ENCODE measurements at regions not wholly inside any gene's neighbourhood (a gene's known extent, or its start where the extent isn't known, plus 50 kb on each side); places are given as distances from the start of the nearest gene placed in this dataset.

DNA sequence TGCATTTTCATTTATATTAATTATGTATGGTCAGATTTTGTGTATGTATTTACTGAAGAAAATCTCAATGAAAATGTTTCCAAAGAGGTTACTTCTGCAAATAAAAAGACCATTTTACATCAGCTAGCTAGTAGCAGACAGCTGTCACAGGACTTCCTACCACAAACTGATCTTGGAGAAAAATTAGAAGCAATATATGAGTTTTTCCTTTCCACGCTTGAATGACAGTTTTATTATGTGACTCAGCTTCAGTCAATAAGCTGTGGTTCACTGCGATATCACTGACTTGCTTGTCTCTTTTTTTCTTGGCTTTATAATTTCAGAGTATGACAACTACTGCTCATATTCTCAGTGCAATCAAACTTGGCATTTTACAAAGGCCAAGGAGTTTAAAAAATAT lies 787.4 kb upstream of the GALNTL6 start:
- Histone ChIP-seq H3K4me3 (ENCODE audit: low read depth, low read length) (no peak overlapping the region), H3K36me3 (no peaks in the 10 kb centered on the region), H3K4me1 (no peaks in the 10 kb centered on the region), H3K9me3 (no peaks in the 10 kb centered on the region), H3K27me3 (no peaks in the 10 kb centered on the region)
- TF ChIP-seq, protein P1, sequence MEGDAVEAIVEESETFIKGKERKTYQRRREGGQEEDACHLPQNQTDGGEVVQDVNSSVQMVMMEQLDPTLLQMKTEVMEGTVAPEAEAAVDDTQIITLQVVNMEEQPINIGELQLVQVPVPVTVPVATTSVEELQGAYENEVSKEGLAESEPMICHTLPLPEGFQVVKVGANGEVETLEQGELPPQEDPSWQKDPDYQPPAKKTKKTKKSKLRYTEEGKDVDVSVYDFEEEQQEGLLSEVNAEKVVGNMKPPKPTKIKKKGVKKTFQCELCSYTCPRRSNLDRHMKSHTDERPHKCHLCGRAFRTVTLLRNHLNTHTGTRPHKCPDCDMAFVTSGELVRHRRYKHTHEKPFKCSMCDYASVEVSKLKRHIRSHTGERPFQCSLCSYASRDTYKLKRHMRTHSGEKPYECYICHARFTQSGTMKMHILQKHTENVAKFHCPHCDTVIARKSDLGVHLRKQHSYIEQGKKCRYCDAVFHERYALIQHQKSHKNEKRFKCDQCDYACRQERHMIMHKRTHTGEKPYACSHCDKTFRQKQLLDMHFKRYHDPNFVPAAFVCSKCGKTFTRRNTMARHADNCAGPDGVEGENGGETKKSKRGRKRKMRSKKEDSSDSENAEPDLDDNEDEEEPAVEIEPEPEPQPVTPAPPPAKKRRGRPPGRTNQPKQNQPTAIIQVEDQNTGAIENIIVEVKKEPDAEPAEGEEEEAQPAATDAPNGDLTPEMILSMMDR (IDR thresholded peaks at IDR 0.05; ENCODE audit: low read depth, low read length): no peak
- DNase-seq: no peak

GRCh38 chr4:171025343-171025742 lies 787.9 kb upstream of the GALNTL6 start:
- Histone ChIP-seq H3K27me3 (no peaks in the 10 kb centered on the region), H3K9me3 (no peaks in the 10 kb centered on the region), H3K4me3 (ENCODE audit: low read depth, low read length) (no peak overlapping the region), H3K36me3 (no peaks in the 10 kb centered on the region), H3K4me1 (no peaks in the 10 kb centered on the region)
- no peak for DNase-seq
- TF ChIP-seq, protein P1 (IDR thresholded peaks at IDR 0.05; ENCODE audit: low read depth, low read length): no peak

- H3K27me3 ChIP-seq: no peaks in the 10 kb centered on the region
- H3K4me3 ChIP-seq (ENCODE audit: low read depth, low read length): no peak overlapping the region
- TF ChIP-seq, protein P1 (IDR thresholded peaks at IDR 0.05; ENCODE audit: low read depth, low read length): no peak
- no peaks in the 10 kb centered on the region for H3K36me3 ChIP-seq
- DNase-seq: no peak
- H3K4me1 ChIP-seq: no peaks in the 10 kb centered on the region
- no peaks in the 10 kb centered on the region for H3K9me3 ChIP-seq
Observed at GRCh38 chr4:171024720-171025303, 788.4 kb upstream of the GALNTL6 start.

- DNase-seq: no peak
- Histone ChIP-seq H3K9me3 (no peaks in the 10 kb centered on the region), H3K27me3 (no peaks in the 10 kb centered on the region), H3K36me3 (no peaks in the 10 kb centered on the region), H3K4me1 (no peaks in the 10 kb centered on the region), H3K4me3 (ENCODE audit: low read depth, low read length) (no peak overlapping the region)
- TF ChIP-seq, protein P1 (IDR thresholded peaks at IDR 0.05; ENCODE audit: low read depth, low read length): no peak
Observed at GRCh38 chr4:171022824-171023230, 790.4 kb upstream of the GALNTL6 start.

- H3K4me3 ChIP-seq (ENCODE audit: low read depth, low read length): no peak overlapping the region
- no peaks in the 10 kb centered on the region for H3K27me3 ChIP-seq
- DNase-seq: no peak
- H3K36me3 ChIP-seq: no peaks in the 10 kb centered on the region
- H3K4me1 ChIP-seq: no peaks in the 10 kb centered on the region
- H3K9me3 ChIP-seq: no peaks in the 10 kb centered on the region
- TF ChIP-seq, protein P1 (IDR thresholded peaks at IDR 0.05; ENCODE audit: low read depth, low read length): no peak
Observed at GRCh38 chr4:171017593-171017992, 795.6 kb upstream of the GALNTL6 start.

DNA sequence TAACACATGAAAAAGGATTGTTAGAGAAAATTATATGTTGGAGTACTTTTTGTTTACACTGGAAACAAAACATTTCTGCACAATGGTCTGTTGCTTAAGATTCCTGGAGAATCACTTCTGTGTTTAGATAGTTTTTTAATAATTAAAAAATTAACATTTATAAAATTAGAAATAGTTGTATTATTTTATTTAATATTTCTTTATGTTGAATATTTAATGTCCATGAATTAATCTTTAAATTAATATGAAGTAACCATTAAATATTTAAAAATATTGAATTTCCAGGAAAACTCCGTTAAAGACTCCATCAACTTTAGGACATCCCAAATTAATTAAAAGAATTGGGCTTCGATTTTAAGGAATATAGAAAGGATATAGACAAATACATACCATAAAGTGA lies 797.1 kb upstream of the GALNTL6 start:
- Histone ChIP-seq H3K4me1 (no peaks in the 10 kb centered on the region), H3K36me3 (no peaks in the 10 kb centered on the region), H3K27me3 (no peaks in the 10 kb centered on the region), H3K9me3 (no peaks in the 10 kb centered on the region), H3K4me3 (ENCODE audit: low read depth, low read length) (no peak overlapping the region)
- TF ChIP-seq, protein P1 (IDR thresholded peaks at IDR 0.05; ENCODE audit: low read depth, low read length): no peak
- DNase-seq: no peak
